Globus pallidus (tissue), 1 donor: ENCODE measurements at regions not wholly inside any gene's neighbourhood (a gene's known extent, or its start where the extent isn't known, plus 50 kb on each side); places are given as distances from the start of the nearest gene placed in this dataset.

Experiments
- DNase-seq: peaks from one replicate; pipeline ENCODE4 v3.0.0-alpha.2; 2015; ENCODE audit warnings: low spot score

- DNase-seq = no peak
These were observed 150.1 kb upstream of the BMPER start for GRCh38 chr7:33754933-33755928.

- DNase-seq = no peak
These were observed 148.3 kb upstream of the BMPER start for GRCh38 chr7:33757050-33757449.

- DNase-seq = peak; percentile 44
These were observed 147.7 kb upstream of the BMPER start for GRCh38 chr7:33757563-33758165.

GRCh38 chr7:33760146-33760545 is 145.2 kb upstream of the BMPER start:
- no peak for DNase-seq

- no peak for DNase-seq
These were observed 144.5 kb upstream of the BMPER start for GRCh38 chr7:33760834-33761233.

GRCh38 chr7:33761449-33762080 is 143.8 kb upstream of the BMPER start:
- no peak for DNase-seq

GRCh38 chr7:33762151-33762910 is 143.0 kb upstream of the BMPER start:
- DNase-seq = no peak

- no peak for DNase-seq
These were observed 142.4 kb upstream of the BMPER start for GRCh38 chr7:33762911-33763306.

- DNase-seq = no peak
These were observed 140.4 kb upstream of the BMPER start for GRCh38 chr7:33764752-33765451.

GRCh38 chr7:33766405-33766804 is 138.9 kb upstream of the BMPER start:
- no peak for DNase-seq

- no peak for DNase-seq
These were observed 135.4 kb upstream of the BMPER start for GRCh38 chr7:33769930-33770329.

- DNase-seq = no peak
These were observed 134.8 kb upstream of the BMPER start for GRCh38 chr7:33770576-33770975.

GRCh38 chr7:33771422-33771821 is 133.9 kb upstream of the BMPER start:
- no peak for DNase-seq

- DNase-seq = no peak
These were observed 132.3 kb upstream of the BMPER start for GRCh38 chr7:33773053-33773452.

GRCh38 chr7:33774762-33775523 is 130.4 kb upstream of the BMPER start:
- DNase-seq = peak; percentile 46

- DNase-seq = no peak
These were observed 129.5 kb upstream of the BMPER start for GRCh38 chr7:33775790-33776189.

- no peak for DNase-seq
These were observed 128.6 kb upstream of the BMPER start for GRCh38 chr7:33776788-33777187.

- no peak for DNase-seq
These were observed 127.1 kb upstream of the BMPER start for GRCh38 chr7:33778195-33778594.

- no peak for DNase-seq
These were observed 126.1 kb upstream of the BMPER start for GRCh38 chr7:33779216-33779615.

GRCh38 chr7:33781167-33781566 is 124.2 kb upstream of the BMPER start:
- no peak for DNase-seq

- DNase-seq = no peak
These were observed 123.5 kb upstream of the BMPER start for GRCh38 chr7:33781796-33782195.
